Glutamatergic neuron (in vitro differentiated cells): ENCODE measurements at regions not wholly inside any gene's neighbourhood (a gene's known extent, or its start where the extent isn't known, plus 50 kb on each side); places are given as distances from the start of the nearest gene placed in this dataset.
A peak's percentile ranks its signal among the peaks of the same experiment; 100 is the strongest.

Source experiments
- DNase-seq: peaks from one replicate; pipeline ENCODE4 v3.0.0; 2022
- H3K27ac Mint-ChIP-seq: one replicate; pipeline ENCODE4 v1.8.0; 2020; ENCODE audit warnings: mild to moderate bottlenecking, mixed read lengths, inconsistent platforms; ENCODE audit not compliant: unreplicated experiment
- H3K27me3 Mint-ChIP-seq: one replicate; pipeline ENCODE4 v1.8.0; 2020; ENCODE audit warnings: mild to moderate bottlenecking, moderate library complexity, mixed read lengths, inconsistent platforms; ENCODE audit not compliant: unreplicated experiment
- H3K36me3 Mint-ChIP-seq: one replicate; pipeline ENCODE4 v1.8.0; 2020; ENCODE audit warnings: mild to moderate bottlenecking, mixed read lengths, inconsistent platforms; ENCODE audit not compliant: unreplicated experiment
- H3K4me1 Mint-ChIP-seq: one replicate; pipeline ENCODE4 v1.8.0; 2020; ENCODE audit warnings: mild to moderate bottlenecking, low read depth, mixed read lengths, inconsistent platforms; ENCODE audit not compliant: unreplicated experiment
- H3K4me3 Mint-ChIP-seq: one replicate; pipeline ENCODE4 v1.8.0; 2020; ENCODE audit warnings: mild to moderate bottlenecking, mixed read lengths, inconsistent platforms; ENCODE audit not compliant: unreplicated experiment
- H3K9me3 Mint-ChIP-seq: one replicate; pipeline ENCODE4 v1.8.0; 2020; ENCODE audit warnings: mild to moderate bottlenecking, moderate library complexity, mixed read lengths, inconsistent platforms; ENCODE audit not compliant: unreplicated experiment
- CTCF ChIP-seq: fragments of 200-600 bp; sonication (generic); IDR thresholded peaks from one replicate; pipeline ENCODE4 v1.5.0; 2021; ENCODE audit not compliant: partially characterized antibody, unreplicated experiment

GRCh38 chr3:90031121-90031520, 923.7 kb downstream of the EPHA3 start:
- DNase-seq = no peak
- Mint-ChIP-seq H3K27ac (no peak overlapping the region), H3K36me3 (peaks cover 5% of the 10 kb centered on the region), H3K27me3 (peaks cover 3% of the 10 kb centered on the region), H3K9me3 (peaks cover 5% of the 10 kb centered on the region), H3K4me1 (peaks cover 36% of the 10 kb centered on the region), H3K4me3 (no peak overlapping the region)
- no peak for TF ChIP-seq CTCF

- H3K9me3 Mint-ChIP-seq = peaks cover 1% of the 10 kb centered on the region
- peak overlapping the region; percentile 70 for H3K27ac Mint-ChIP-seq
- H3K4me1 Mint-ChIP-seq = peaks cover 32% of the 10 kb centered on the region
- peaks cover 5% of the 10 kb centered on the region for H3K36me3 Mint-ChIP-seq
- H3K4me3 Mint-ChIP-seq = peak overlapping the region; percentile 41
- no peak for TF ChIP-seq CTCF
- no peak for DNase-seq
- H3K27me3 Mint-ChIP-seq = no peaks in the 10 kb centered on the region
Measured at GRCh38 chr3:90032980-90033641, 925.7 kb downstream of the EPHA3 start.

GRCh38 chr3:90034038-90034437, 926.6 kb downstream of the EPHA3 start:
- Mint-ChIP-seq H3K27me3 (no peaks in the 10 kb centered on the region), H3K36me3 (peaks cover 4% of the 10 kb centered on the region), H3K9me3 (peaks cover 1% of the 10 kb centered on the region), H3K27ac (peak overlapping the region; percentile 70), H3K4me3 (no peak overlapping the region), H3K4me1 (peaks cover 32% of the 10 kb centered on the region)
- no peak for TF ChIP-seq CTCF
- DNase-seq = no peak

- no peaks in the 10 kb centered on the region for H3K36me3 Mint-ChIP-seq
- H3K27me3 Mint-ChIP-seq = no peaks in the 10 kb centered on the region
- TF ChIP-seq CTCF = no peak
- peak overlapping the region; percentile 81 for H3K27ac Mint-ChIP-seq
- no peak for DNase-seq
- peaks cover 35% of the 10 kb centered on the region for H3K4me1 Mint-ChIP-seq
- H3K4me3 Mint-ChIP-seq = no peak overlapping the region
- H3K9me3 Mint-ChIP-seq = peaks cover 1% of the 10 kb centered on the region
Measured at GRCh38 chr3:90035643-90036042, 928.2 kb downstream of the EPHA3 start.

- no peaks in the 10 kb centered on the region for H3K27me3 Mint-ChIP-seq
- H3K27ac Mint-ChIP-seq = peak overlapping the region; percentile 12
- no peak for TF ChIP-seq CTCF
- no peaks in the 10 kb centered on the region for H3K36me3 Mint-ChIP-seq
- peaks cover 32% of the 10 kb centered on the region for H3K4me1 Mint-ChIP-seq
- no peak overlapping the region for H3K4me3 Mint-ChIP-seq
- DNase-seq = no peak
- peaks cover 1% of the 10 kb centered on the region for H3K9me3 Mint-ChIP-seq
Measured at GRCh38 chr3:90036939-90037469, 929.6 kb downstream of the EPHA3 start.
